Endodermal cell (in vitro differentiated cells): ENCODE measurements at regions not wholly inside any gene's neighbourhood (a gene's known extent, or its start where the extent isn't known, plus 50 kb on each side); places are given as distances from the start of the nearest gene placed in this dataset.

Source experiments
- DNase-seq: peaks from one replicate; pipeline ENCODE4 v3.0.0-alpha.2; 2017
- H3K27ac ChIP-seq: 2 replicates; pipeline ENCODE4 v1.5.1; 2013; ENCODE audit warnings: mild to moderate bottlenecking, low read depth, low read length, moderate library complexity
- H3K27me3 ChIP-seq: 2 replicates; pipeline ENCODE4 v1.6.1; 2013; ENCODE audit warnings: mild to moderate bottlenecking, low read length, moderate library complexity; ENCODE audit not compliant: insufficient read depth, control insufficient read depth, poor library complexity, severe bottlenecking
- H3K36me3 ChIP-seq: 2 replicates; pipeline ENCODE4 v1.7.0; 2013; ENCODE audit warnings: mild to moderate bottlenecking, low read length, moderate library complexity; ENCODE audit not compliant: control insufficient read depth, insufficient read depth
- H3K4me1 ChIP-seq: one replicate; pipeline ENCODE4 v1.7.0; 2013; ENCODE audit warnings: low read length; ENCODE audit not compliant: control insufficient read depth, insufficient read depth
- H3K4me3 ChIP-seq: 2 replicates; pipeline ENCODE4 v1.5.1; 2013; ENCODE audit warnings: mild to moderate bottlenecking, low read length, moderate library complexity
- H3K9ac ChIP-seq: 2 replicates; pipeline ENCODE4 v1.6.1; 2013; ENCODE audit warnings: mild to moderate bottlenecking, low read length, moderate library complexity; ENCODE audit not compliant: poor library complexity, severe bottlenecking; ENCODE audit errors: extremely low read depth
- H3K9me3 ChIP-seq: 2 replicates; pipeline ENCODE4 v1.6.1; 2013; ENCODE audit warnings: mild to moderate bottlenecking, low read length, moderate library complexity; ENCODE audit not compliant: control insufficient read depth
- H3K27ac Mint-ChIP-seq: 2 replicates; pipeline ENCODE4 v1.8.0; 2020; ENCODE audit warnings: mixed read lengths
- H3K27me3 Mint-ChIP-seq: 2 replicates; pipeline ENCODE4 v1.8.0; 2021; ENCODE audit warnings: mild to moderate bottlenecking, mixed read lengths; ENCODE audit not compliant: insufficient read depth
- H3K36me3 Mint-ChIP-seq: 2 replicates; pipeline ENCODE4 v1.8.0; 2020; ENCODE audit warnings: low read depth, mixed read lengths
- H3K4me1 Mint-ChIP-seq: 2 replicates; pipeline ENCODE4 v1.8.0; 2020; ENCODE audit warnings: mixed read lengths
- H3K4me3 Mint-ChIP-seq: 2 replicates; pipeline ENCODE4 v1.8.0; 2020; ENCODE audit warnings: mild to moderate bottlenecking, moderate library complexity, mixed read lengths
- H3K9me3 Mint-ChIP-seq: 2 replicates; pipeline ENCODE4 v1.8.0; 2020; ENCODE audit warnings: mild to moderate bottlenecking, mixed read lengths
- CTCF ChIP-seq: fragments of 200-600 bp; sonication (generic); conservative IDR thresholded peaks from 2 replicates; pipeline ENCODE4 v1.5.0; 2021; ENCODE audit warnings: antibody characterized with exemption, mild to moderate bottlenecking
- WGBS, 2 experiments: methylation state at CpG; one replicate each; pipeline versions ENCODE4 v1.1.5 to v1.1.7; 2013; ENCODE audit warnings: missing lambda C conversion rate in 2 of 2, mixed read lengths in 1 of 2; ENCODE audit not compliant: insufficient coverage in 1 of 2, insufficient read length in 1 of 2; 5-methylcytosine and 5-hydroxymethylcytosine counted together

DNA sequence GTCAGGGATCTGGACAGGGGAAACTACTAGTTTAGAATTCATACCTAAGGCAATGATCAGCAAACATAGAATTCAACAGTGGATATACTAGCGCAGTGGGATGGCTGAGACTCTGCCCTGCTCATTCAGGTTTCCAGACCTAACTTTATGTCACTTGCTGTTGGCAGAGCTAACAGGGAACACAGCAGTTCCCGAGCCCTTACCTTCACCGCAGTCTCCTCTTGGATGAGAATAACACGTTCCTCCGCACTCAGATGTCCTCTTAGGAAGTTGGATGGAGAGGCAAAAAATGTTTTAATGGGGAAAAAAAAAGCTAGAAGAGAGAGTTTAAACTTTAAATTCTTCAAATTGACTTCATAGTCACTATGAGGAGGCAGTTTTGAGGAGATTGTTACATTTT lies 159.7 kb upstream of the FREM2 start:
- no peaks in the 10 kb centered on the region for H3K9me3 ChIP-seq
- peaks cover 13% of the 10 kb centered on the region for H3K4me1 Mint-ChIP-seq
- H3K4me1 ChIP-seq: peaks cover 4% of the 10 kb centered on the region
- H3K9me3 Mint-ChIP-seq: no peaks in the 10 kb centered on the region
- H3K36me3 ChIP-seq: no peaks in the 10 kb centered on the region
- no peak overlapping the region for H3K4me3 ChIP-seq
- H3K4me3 Mint-ChIP-seq: no peak overlapping the region
- WGBS, 2 experiments: 85 to 93% methylated on average over 5 of the region's 5 CpGs
- no peak overlapping the region for H3K9ac ChIP-seq
- TF ChIP-seq CTCF: no peak
- no peak for DNase-seq
- H3K27ac ChIP-seq: no peak overlapping the region
- no peak overlapping the region for H3K27ac Mint-ChIP-seq
- H3K27me3 Mint-ChIP-seq: no peaks in the 10 kb centered on the region
- H3K27me3 ChIP-seq: no peaks in the 10 kb centered on the region
- no peaks in the 10 kb centered on the region for H3K36me3 Mint-ChIP-seq

- Mint-ChIP-seq H3K4me3 (no peak overlapping the region), H3K27ac (no peak overlapping the region), H3K27me3 (no peaks in the 10 kb centered on the region), H3K4me1 (peaks cover 13% of the 10 kb centered on the region), H3K9me3 (no peaks in the 10 kb centered on the region), H3K36me3 (no peaks in the 10 kb centered on the region)
- 66 to 71% methylated on average over 2 of the region's 2 CpGs for WGBS, 2 experiments
- H3K36me3 ChIP-seq: no peaks in the 10 kb centered on the region
- H3K9ac ChIP-seq: no peak overlapping the region
- H3K9me3 ChIP-seq: no peaks in the 10 kb centered on the region
- no peaks in the 10 kb centered on the region for H3K27me3 ChIP-seq
- TF ChIP-seq CTCF: no peak
- H3K27ac ChIP-seq: no peak overlapping the region
- H3K4me3 ChIP-seq: no peak overlapping the region
- H3K4me1 ChIP-seq: peaks cover 4% of the 10 kb centered on the region
- no peak for DNase-seq
Measured at GRCh38 chr13:38528986-38529385, 157.9 kb upstream of the FREM2 start.

DNA sequence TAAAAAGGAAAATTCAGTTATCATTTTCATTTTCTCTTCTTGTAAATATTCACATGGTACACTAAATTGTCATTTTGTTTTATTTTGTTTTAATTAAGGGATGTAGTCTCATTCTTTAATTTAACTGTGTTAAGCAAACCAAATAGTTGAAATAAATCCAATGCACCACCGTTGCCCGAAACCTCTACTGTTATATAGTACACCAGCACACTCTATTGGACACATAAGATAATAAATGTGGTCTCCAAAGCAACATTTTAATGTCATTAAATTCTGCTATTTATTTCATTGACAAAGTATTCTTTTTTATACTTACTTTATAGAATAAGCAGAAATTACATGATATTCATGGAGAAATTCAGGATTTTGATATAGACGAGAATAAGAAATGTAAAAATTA lies 156.4 kb upstream of the FREM2 start:
- no peaks in the 10 kb centered on the region for H3K27me3 ChIP-seq
- H3K36me3 ChIP-seq: no peaks in the 10 kb centered on the region
- DNase-seq: no peak
- peak; percentile 59 for TF ChIP-seq CTCF
- no peak overlapping the region for H3K4me3 ChIP-seq
- no peak overlapping the region for H3K27ac ChIP-seq
- Mint-ChIP-seq H3K36me3 (no peaks in the 10 kb centered on the region), H3K4me3 (no peak overlapping the region), H3K4me1 (peaks cover 17% of the 10 kb centered on the region), H3K27me3 (no peaks in the 10 kb centered on the region), H3K9me3 (no peaks in the 10 kb centered on the region), H3K27ac (no peak overlapping the region)
- no peaks in the 10 kb centered on the region for H3K9me3 ChIP-seq
- WGBS, 2 experiments: 75 to 90% methylated on average over 1 to 3 of the region's 3 CpGs
- peaks cover 10% of the 10 kb centered on the region for H3K4me1 ChIP-seq
- no peak overlapping the region for H3K9ac ChIP-seq
